Caco-2 (cell line): ENCODE measurements at regions not wholly inside any gene's neighbourhood (a gene's known extent, or its start where the extent isn't known, plus 50 kb on each side); places are given as distances from the start of the nearest gene placed in this dataset.
"Not testable (repeated sequence)": the region's sequence is repeated elsewhere in the genome, so short reads cannot be mapped to it uniquely, and the experiment has no call there.

Source experiments
- BruUV-seq: library from RNA; stranded (reverse); fragments of 400-500 nt; replicated peaks from 2 replicates; lab custom pipeline; 2021; lab: Mats Ljungman, UMichigan
- CTCF ChIA-PET: fragments of 300-600 bp; sonication (Branson Sonifier 250); formaldehyde crosslinking; loops from one replicate; lab custom pipeline; 2022; ENCODE audit warnings: antibody characterized with exemption; lab: Charles Lee
- POLR2A ChIA-PET: fragments of 300-600 bp; sonication (Branson Sonifier 250); formaldehyde crosslinking; loops from one replicate; lab custom pipeline; 2022; ENCODE audit warnings: antibody characterized with exemption; lab: Charles Lee
- DNase-seq, 2 experiments: peaks; one replicate each; pipeline versions ENCODE4 v3.0.0 to v3.0.0-alpha.2; 2020 to 2022
- H3K27me3 ChIP-seq: replicated peaks from 2 replicates; pipeline ENCODE4 v1.6.0; 2011; ENCODE audit warnings: low read length; ENCODE audit not compliant: control insufficient read depth, insufficient read depth
- H3K36me3 ChIP-seq: 2 replicates; pipeline ENCODE4 v1.5.1; 2011; ENCODE audit warnings: low read length; ENCODE audit not compliant: control insufficient read depth, insufficient read depth
- H3K4me1 ChIP-seq: fragments of 250-450 bp; sonication (Bioruptor Pico); 2 replicates; pipeline ENCODE4 v1.5.1; 2020; ENCODE audit warnings: mild to moderate bottlenecking
- H3K4me3 ChIP-seq: 2 replicates; pipeline ENCODE4 v1.5.1; 2011; ENCODE audit warnings: low read depth, mild to moderate bottlenecking, control low read depth, low read length
- H3K9me3 ChIP-seq: fragments of 250-450 bp; sonication (Bioruptor Pico); 2 replicates; pipeline ENCODE4 v1.5.1; 2020; ENCODE audit warnings: mild to moderate bottlenecking, moderate library complexity
- H3K27ac Mint-ChIP-seq: one replicate; pipeline ENCODE4 v1.8.0; 2022; ENCODE audit warnings: mixed read lengths; ENCODE audit not compliant: unreplicated experiment
- H3K27me3 Mint-ChIP-seq: one replicate; pipeline ENCODE4 v1.8.0; 2022; ENCODE audit warnings: mixed read lengths; ENCODE audit not compliant: insufficient read depth, unreplicated experiment
- H3K36me3 Mint-ChIP-seq: one replicate; pipeline ENCODE4 v1.8.0; 2022; ENCODE audit warnings: mild to moderate bottlenecking, mixed read lengths; ENCODE audit not compliant: insufficient read depth, unreplicated experiment
- H3K4me1 Mint-ChIP-seq: one replicate; pipeline ENCODE4 v1.8.0; 2022; ENCODE audit warnings: low read depth, mixed read lengths; ENCODE audit not compliant: unreplicated experiment
- H3K4me3 Mint-ChIP-seq: one replicate; pipeline ENCODE4 v1.8.0; 2022; ENCODE audit warnings: mild to moderate bottlenecking, moderate library complexity, mixed read lengths; ENCODE audit not compliant: unreplicated experiment
- H3K9me3 Mint-ChIP-seq: one replicate; pipeline ENCODE4 v1.8.0; 2022; ENCODE audit warnings: mixed read lengths; ENCODE audit not compliant: unreplicated experiment
- CTCF ChIP-seq, 2 experiments: fragments of 200-600 bp in 1 of 2; IDR thresholded peaks; 1 replicate in 1 of 2; 2 replicates in 1 of 2; pipeline versions ENCODE4 v1.5.1 to v1.8.0; 2011 to 2022; ENCODE audit warnings: antibody characterized with exemption in 1 of 2, control low read depth in 1 of 2, inconsistent platforms in 1 of 2, low read depth in 1 of 2, low read length in 1 of 2, mild to moderate bottlenecking in 1 of 2, moderate library complexity in 1 of 2; ENCODE audit not compliant: insufficient read depth in 1 of 2, severe bottlenecking in 1 of 2, unreplicated experiment in 1 of 2
- intact Hi-C: fragments of 100-400 bp; cut with micrococcal nuclease; formaldehyde crosslinking; loops from one replicate; pipeline ENCODE4 v1.10.0; 2022; ENCODE audit not compliant: unreplicated experiment

GRCh38 chr3:91485026-91485425 is 2377.6 kb downstream of the EPHA3 start:
- H3K36me3 ChIP-seq, H3K4me1 Mint-ChIP-seq, POLR2A ChIA-PET, H3K4me1 ChIP-seq, H3K27me3 ChIP-seq, H3K9me3 Mint-ChIP-seq, BruUV-seq, H3K27ac Mint-ChIP-seq, H3K4me3 Mint-ChIP-seq, H3K4me3 ChIP-seq, H3K27me3 Mint-ChIP-seq, intact Hi-C loops, H3K36me3 Mint-ChIP-seq, CTCF ChIA-PET, H3K9me3 ChIP-seq: not testable (repeated sequence)
- TF ChIP-seq CTCF (IDR thresholded peaks at IDR 0.05; ENCODE audit: insufficient read depth in 1 of 2, low read depth in 1 of 2, low read length in 1 of 2, severe bottlenecking in 1 of 2, unreplicated experiment in 1 of 2), result peak in 1 of 2 experiments; percentile 24
- DNase-seq, result peak in 1 of 2 experiments; percentile 6

DNA sequence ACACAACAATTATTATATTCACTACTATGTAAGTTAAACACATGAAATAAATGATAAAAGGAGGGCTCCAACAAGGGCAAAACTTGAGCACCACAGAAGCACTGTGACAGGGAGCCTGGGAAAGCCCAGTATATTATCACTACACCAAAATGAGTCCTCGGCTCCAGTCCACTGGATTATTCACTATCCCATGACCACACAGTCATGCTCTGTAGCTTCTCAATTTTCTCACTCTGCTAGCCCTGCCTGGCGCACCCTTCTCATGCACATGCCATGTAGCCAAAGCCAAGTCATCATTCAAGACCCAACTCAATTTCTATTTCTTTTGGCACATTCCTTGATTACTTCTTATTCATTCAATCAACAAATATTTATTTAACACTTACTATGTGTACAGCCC is 2378.5 kb downstream of the EPHA3 start:
- H3K27ac Mint-ChIP-seq, BruUV-seq, H3K9me3 ChIP-seq, H3K27me3 ChIP-seq, intact Hi-C loops, DNase-seq, H3K4me3 Mint-ChIP-seq, H3K36me3 ChIP-seq, H3K27me3 Mint-ChIP-seq, CTCF ChIA-PET, H3K36me3 Mint-ChIP-seq, H3K4me1 Mint-ChIP-seq, H3K4me3 ChIP-seq, POLR2A ChIA-PET, H3K4me1 ChIP-seq, H3K9me3 Mint-ChIP-seq: not testable (repeated sequence)

GRCh38 chr3:91497712-91498111 is 2390.3 kb downstream of the EPHA3 start:
- H3K36me3 ChIP-seq, H3K9me3 Mint-ChIP-seq, H3K4me1 Mint-ChIP-seq, H3K27me3 Mint-ChIP-seq, intact Hi-C loops, H3K9me3 ChIP-seq, H3K27ac Mint-ChIP-seq, BruUV-seq, H3K4me3 Mint-ChIP-seq, H3K36me3 Mint-ChIP-seq, H3K4me1 ChIP-seq, H3K4me3 ChIP-seq, H3K27me3 ChIP-seq, CTCF ChIA-PET, POLR2A ChIA-PET, DNase-seq: not testable (repeated sequence)

GRCh38 chr3:91499850-91500249 is 2392.4 kb downstream of the EPHA3 start:
- H3K9me3 ChIP-seq, H3K27ac Mint-ChIP-seq, intact Hi-C loops, BruUV-seq, H3K4me3 Mint-ChIP-seq, H3K36me3 ChIP-seq, H3K27me3 ChIP-seq, H3K4me1 ChIP-seq, H3K4me3 ChIP-seq, CTCF ChIA-PET, H3K27me3 Mint-ChIP-seq, H3K9me3 Mint-ChIP-seq, POLR2A ChIA-PET, H3K4me1 Mint-ChIP-seq, H3K36me3 Mint-ChIP-seq, DNase-seq: not testable (repeated sequence)

DNA sequence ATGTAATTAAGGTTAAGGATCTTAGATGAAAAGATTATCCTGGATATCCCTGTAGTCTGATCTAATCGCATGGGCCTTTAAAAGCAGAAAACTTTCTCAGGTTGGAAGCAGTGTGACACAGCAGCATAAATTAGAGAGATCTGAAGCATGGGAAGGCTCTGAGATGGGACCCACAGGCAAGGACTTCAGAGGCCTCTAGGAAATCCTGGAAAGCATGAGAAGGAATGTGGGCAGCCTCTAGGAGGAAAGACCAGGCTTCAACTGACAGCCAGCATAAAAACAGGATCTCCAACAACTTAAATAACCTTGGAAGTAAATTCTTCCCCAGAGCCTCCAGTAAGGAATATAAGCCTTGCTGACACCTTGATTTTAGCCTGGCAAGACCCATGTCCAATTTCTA is 2397.5 kb downstream of the EPHA3 start:
- H3K9me3 ChIP-seq, H3K36me3 ChIP-seq, DNase-seq, intact Hi-C loops, H3K4me1 ChIP-seq, BruUV-seq, H3K4me3 ChIP-seq, H3K4me1 Mint-ChIP-seq, H3K27me3 ChIP-seq, H3K9me3 Mint-ChIP-seq, POLR2A ChIA-PET, H3K4me3 Mint-ChIP-seq, H3K27ac Mint-ChIP-seq, H3K36me3 Mint-ChIP-seq, H3K27me3 Mint-ChIP-seq, CTCF ChIA-PET: not testable (repeated sequence)
